Spleen (tissue), 11 donors: ENCODE measurements at regions not wholly inside any gene's neighbourhood (a gene's known extent, or its start where the extent isn't known, plus 50 kb on each side); places are given as distances from the start of the nearest gene placed in this dataset.

Experiments
- DNase-seq: peaks from one replicate; pipeline ENCODE4 v3.0.0-alpha.2; 2020
- H3K27ac ChIP-seq, 8 donors: fragments of 200-600 bp; sonication (generic) in 7 of 8; 1 replicate in 4 of 8; 2 replicates in 4 of 8; pipeline versions ENCODE4 v1.5.0 to v1.8.0; 2016 to 2021; ENCODE audit warnings: inconsistent platforms in 4 of 8, mild to moderate bottlenecking in 4 of 8, moderate library complexity in 1 of 8
- H3K27me3 ChIP-seq, 7 donors: fragments of 200-600 bp; sonication (generic) in 6 of 7; replicated peaks in 1 of 7; 1 replicate in 4 of 7; 2 replicates in 3 of 7; pipeline versions ENCODE4 v1.5.0 to v1.8.0; 2016 to 2021; ENCODE audit warnings: inconsistent platforms in 3 of 7, mild to moderate bottlenecking in 1 of 7
- H3K36me3 ChIP-seq, 6 donors: fragments of 200-600 bp; sonication (generic) in 5 of 6; 1 replicate in 4 of 6; 2 replicates in 2 of 6; pipeline versions ENCODE4 v1.5.0 to v1.8.0; 2016 to 2021; ENCODE audit warnings: inconsistent platforms in 2 of 6
- H3K4me1 ChIP-seq, 6 donors: fragments of 200-600 bp; sonication (generic) in 5 of 6; 1 replicate in 3 of 6; 2 replicates in 3 of 6; pipeline versions ENCODE4 v1.5.0 to v1.8.0; 2016 to 2021; ENCODE audit warnings: inconsistent platforms in 3 of 6
- H3K4me3 ChIP-seq, 8 donors: fragments of 200-600 bp; sonication (generic) in 7 of 8; 1 replicate in 4 of 8; 2 replicates in 4 of 8; pipeline versions ENCODE4 v1.5.0 to v1.8.0; 2016 to 2021; ENCODE audit warnings: inconsistent platforms in 4 of 8, mild to moderate bottlenecking in 4 of 8, moderate library complexity in 2 of 8
- H3K9me3 ChIP-seq, 8 donors: fragments of 200-600 bp; sonication (generic) in 7 of 8; 1 replicate in 4 of 8; 2 replicates in 4 of 8; pipeline versions ENCODE4 v1.5.0 to v1.8.0; 2016 to 2021; ENCODE audit warnings: inconsistent platforms in 4 of 8
- CTCF ChIP-seq, 11 experiments: fragments of 200-600 bp in 7 of 11; fragments of 450-650 bp in 4 of 11; sonication (generic) in 4 of 11; IDR thresholded peaks in 8 of 11; conservative IDR thresholded peaks in 3 of 11; 1 replicate in 7 of 11; 2 replicates in 4 of 11; pipeline versions ENCODE4 v1.4.0 to v1.8.0; 2016 to 2021; ENCODE audit warnings: antibody characterized with exemption in 11 of 11, inconsistent platforms in 4 of 11, mild to moderate bottlenecking in 1 of 11
- POLR2A ChIP-seq, 3 donors: fragments of 450-650 bp; IDR thresholded peaks; one replicate each; pipeline ENCODE4 v1.5.1; 2017; ENCODE audit warnings: antibody characterized with exemption in 3 of 3, mild to moderate bottlenecking in 1 of 3
- POLR2AphosphoS5 ChIP-seq, 3 donors: sonication (generic); formaldehyde crosslinking; IDR thresholded peaks; one replicate each; pipeline ENCODE4 v1.5.1; 2017; ENCODE audit warnings: antibody characterized with exemption in 3 of 3
- WGBS, 5 donors: extraction: QIAGEN DNeasy Blood & Tissue Kit in 3 of 5; methylation state at CpG; one replicate each; pipeline versions ENCODE4 v1.1.5 to v1.1.7; 2013 to 2018; 5-methylcytosine and 5-hydroxymethylcytosine counted together
- intact Hi-C: fragments of 100-400 bp; cut with DNase I; formaldehyde crosslinking; loops from one replicate; pipeline ENCODE4 v1.15.0; 2023; ENCODE audit warnings: low total_unique reads
- small RNA-seq, 4 donors: library from RNA; depleted of rRNA; stranded (forward); fragments of <200 nt; gene quantifications; one replicate each; pipeline ENCODE3, GENCODE V24; 2016
- donor health status: healthy with polysubstance abuse.
- donor health status: DM: no; HTN: no; CAD: no; lungs with moderate emphysema.
- donor health status: DM: no; HTN: no; CAD: no.
- donor health status: Bipolar disorder and iron deficiency.
- donor health status: healthy.
- donor health status: DM: no; HTN: no; CAD: no.
- donor health status: DM: yes; HTN: yes; CAD: no.

DNA sequence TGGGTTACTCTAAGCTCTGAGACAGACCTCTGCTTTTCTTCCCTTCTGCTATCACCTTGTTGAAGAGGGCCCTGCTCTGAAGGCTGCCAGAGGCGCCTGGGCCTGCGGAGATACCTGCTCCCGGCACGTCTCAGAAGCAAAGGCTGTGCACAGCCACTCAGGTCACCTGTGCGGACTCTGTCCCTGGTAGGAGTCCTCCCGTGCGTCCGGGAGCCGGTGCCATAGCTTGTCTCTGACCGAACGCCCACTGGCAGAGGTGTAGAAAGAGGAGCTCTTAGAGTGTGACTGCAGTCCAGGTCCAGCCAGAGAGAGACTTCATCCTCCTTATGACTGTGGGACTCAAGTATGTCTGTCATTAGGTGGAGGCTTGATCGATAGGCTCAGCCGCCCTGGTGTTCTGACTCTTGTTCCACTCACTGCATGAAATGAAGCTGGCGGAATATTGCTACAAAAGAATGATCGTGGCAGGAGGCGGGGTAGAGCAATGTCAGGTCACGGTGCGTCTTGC lies 51.0 kb upstream of the UNC93A start:
- 89 to 97% (median 90%) methylated on average over 11 to 18 of the region's 18 CpGs for WGBS, 5 donors
- no peaks in the 10 kb centered on the region for H3K9me3 ChIP-seq
- TF ChIP-seq POLR2AphosphoS5 (IDR thresholded peaks at IDR 0.05) (no peak), POLR2A (IDR thresholded peaks at IDR 0.05) (no peak), CTCF (IDR thresholded peaks at IDR 0.05 in 8 of 11, conservative IDR thresholded peaks at IDR 0.05 in 3 of 11) (no peak)
- DNase-seq = no peak
- intact Hi-C loops = no loop called here
- no peak overlapping the region for H3K27ac ChIP-seq
- H3K4me3 ChIP-seq = no peak overlapping the region
- H3K27me3 ChIP-seq = peaks cover 0 to 14% (median 0%) of the 10 kb centered on the region in 7 donors
- peaks cover 0 to 8% (median 2%) of the 10 kb centered on the region in 6 donors for H3K4me1 ChIP-seq
- H3K36me3 ChIP-seq = no peaks in the 10 kb centered on the region

Small RNA genes in the stretch of these regions (small RNA-seq; reads per million reads assigned to genes)
- gene AL353747.1 = 0 reads per million in 4 donors
